Panc1 (cell line): ENCODE measurements at regions not wholly inside any gene's neighbourhood (a gene's known extent, or its start where the extent isn't known, plus 50 kb on each side); places are given as distances from the start of the nearest gene placed in this dataset.

Experiments used
- CTCF ChIP-seq: fragments of 450-650 bp; IDR thresholded peaks from 2 replicates; pipeline ENCODE4 v1.5.1; 2017; ENCODE audit warnings: mild to moderate bottlenecking
- POLR2AphosphoS5 ChIP-seq: IDR thresholded peaks from 2 replicates; pipeline ENCODE4 v1.6.1; 2012; ENCODE audit warnings: mild to moderate bottlenecking, low read depth, low read length, moderate library complexity
- REST ChIP-seq, 2 experiments: IDR thresholded peaks; 2 replicates each; pipeline ENCODE4 v1.6.1; 2011 to 2012; ENCODE audit warnings: low read depth in 2 of 2, control low read depth in 1 of 2, low read length in 1 of 2, mild to moderate bottlenecking in 1 of 2, moderate library complexity in 1 of 2; ENCODE audit not compliant: insufficient read depth in 1 of 2
- SIN3A ChIP-seq: IDR thresholded peaks from 2 replicates; pipeline ENCODE4 v1.6.1; 2012; ENCODE audit warnings: low read depth, mild to moderate bottlenecking, low read length, moderate library complexity, borderline replicate concordance; ENCODE audit not compliant: insufficient read depth
- TCF7L2 ChIP-seq: IDR thresholded peaks from 2 replicates; pipeline ENCODE4 v1.6.1; 2011; ENCODE audit warnings: mild to moderate bottlenecking, low read depth, low read length, inconsistent platforms

- TF ChIP-seq CTCF (no peak), REST (IDR thresholded peaks at IDR 0.05; ENCODE audit: insufficient read depth in 1 of 2, low read depth in 2 of 2, low read length in 1 of 2) (no peak), POLR2AphosphoS5 (no peak), SIN3A (no peak), TCF7L2 (no peak)
Measured at GRCh38 chr2:163944347-163944737, 208.5 kb upstream of the FIGN start.
